Neural progenitor cell (in vitro differentiated cells): ENCODE measurements at regions not wholly inside any gene's neighbourhood (a gene's known extent, or its start where the extent isn't known, plus 50 kb on each side); places are given as distances from the start of the nearest gene placed in this dataset.

Experiments used
- CTCF ChIP-seq: fragments of 200-600 bp; sonication (generic); IDR thresholded peaks from 2 replicates; pipeline ENCODE4 v1.5.1; 2017; ENCODE audit warnings: antibody characterized with exemption, mild to moderate bottlenecking
- EZH2 ChIP-seq: fragments of 200-600 bp; sonication (generic); IDR thresholded peaks from 2 replicates; pipeline ENCODE4 v1.6.1; 2017; ENCODE audit warnings: antibody characterized with exemption, mild to moderate bottlenecking, moderate library complexity
- EZH2phosphoT487 ChIP-seq: fragments of 200-600 bp; sonication (generic); IDR thresholded peaks from 2 replicates; pipeline ENCODE4 v1.6.1; 2017; ENCODE audit warnings: antibody characterized with exemption

- TF ChIP-seq CTCF (no peak), EZH2 (no peak), EZH2phosphoT487 (no peak)
Measured at GRCh38 chr5:123914333-123914732, 402.4 kb downstream of the CSNK1G3 start.
